ENCODE measurements at regions not wholly inside any gene's neighbourhood (a gene's known extent, or its start where the extent isn't known, plus 50 kb on each side); places are given as distances from the start of the nearest gene placed in this dataset.

DNA sequence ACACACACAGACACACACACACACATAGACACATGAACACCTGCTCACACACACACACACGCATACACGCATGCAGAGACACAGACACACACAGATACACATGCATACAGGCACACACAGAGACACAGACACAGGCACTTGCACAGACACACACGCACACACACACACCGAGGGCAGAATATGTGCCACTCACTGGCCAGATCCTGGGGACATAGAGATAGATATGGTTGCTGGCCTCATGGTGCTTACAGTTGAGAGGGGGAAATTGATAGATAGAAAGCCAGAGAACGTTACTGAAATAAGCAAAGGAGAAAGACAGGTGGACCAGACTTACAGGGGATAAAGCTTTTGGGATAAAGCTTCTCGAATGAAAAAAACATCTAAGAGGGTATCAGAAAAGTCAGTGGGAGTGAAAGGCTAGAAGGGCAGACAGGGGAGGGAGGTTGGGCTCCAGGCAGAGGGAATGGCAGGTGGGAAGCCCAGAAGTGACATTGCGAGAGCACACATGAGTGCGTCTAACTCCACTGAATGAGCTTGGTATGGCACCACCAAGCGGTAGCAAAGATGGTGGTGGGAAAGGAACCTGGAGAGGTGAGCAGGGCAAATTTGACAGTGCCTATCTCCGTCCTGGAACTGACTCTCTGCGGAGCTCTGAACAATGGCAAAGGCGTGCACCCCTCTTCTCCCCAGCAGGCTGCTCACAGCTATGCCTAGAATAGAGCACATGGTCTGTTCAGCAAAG is 390.1 kb upstream of the TRIB2 start (continued):
- TF ChIP-seq, protein P1, sequence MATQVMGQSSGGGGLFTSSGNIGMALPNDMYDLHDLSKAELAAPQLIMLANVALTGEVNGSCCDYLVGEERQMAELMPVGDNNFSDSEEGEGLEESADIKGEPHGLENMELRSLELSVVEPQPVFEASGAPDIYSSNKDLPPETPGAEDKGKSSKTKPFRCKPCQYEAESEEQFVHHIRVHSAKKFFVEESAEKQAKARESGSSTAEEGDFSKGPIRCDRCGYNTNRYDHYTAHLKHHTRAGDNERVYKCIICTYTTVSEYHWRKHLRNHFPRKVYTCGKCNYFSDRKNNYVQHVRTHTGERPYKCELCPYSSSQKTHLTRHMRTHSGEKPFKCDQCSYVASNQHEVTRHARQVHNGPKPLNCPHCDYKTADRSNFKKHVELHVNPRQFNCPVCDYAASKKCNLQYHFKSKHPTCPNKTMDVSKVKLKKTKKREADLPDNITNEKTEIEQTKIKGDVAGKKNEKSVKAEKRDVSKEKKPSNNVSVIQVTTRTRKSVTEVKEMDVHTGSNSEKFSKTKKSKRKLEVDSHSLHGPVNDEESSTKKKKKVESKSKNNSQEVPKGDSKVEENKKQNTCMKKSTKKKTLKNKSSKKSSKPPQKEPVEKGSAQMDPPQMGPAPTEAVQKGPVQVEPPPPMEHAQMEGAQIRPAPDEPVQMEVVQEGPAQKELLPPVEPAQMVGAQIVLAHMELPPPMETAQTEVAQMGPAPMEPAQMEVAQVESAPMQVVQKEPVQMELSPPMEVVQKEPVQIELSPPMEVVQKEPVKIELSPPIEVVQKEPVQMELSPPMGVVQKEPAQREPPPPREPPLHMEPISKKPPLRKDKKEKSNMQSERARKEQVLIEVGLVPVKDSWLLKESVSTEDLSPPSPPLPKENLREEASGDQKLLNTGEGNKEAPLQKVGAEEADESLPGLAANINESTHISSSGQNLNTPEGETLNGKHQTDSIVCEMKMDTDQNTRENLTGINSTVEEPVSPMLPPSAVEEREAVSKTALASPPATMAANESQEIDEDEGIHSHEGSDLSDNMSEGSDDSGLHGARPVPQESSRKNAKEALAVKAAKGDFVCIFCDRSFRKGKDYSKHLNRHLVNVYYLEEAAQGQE (IDR thresholded peaks at IDR 0.05; ENCODE audit: low read depth) = no peak
- no peak for TF ChIP-seq SP1 (IDR thresholded peaks at IDR 0.05; ENCODE audit: low read depth)
- no peak for TF ChIP-seq CBX3 (IDR thresholded peaks at IDR 0.05; ENCODE audit: low read depth)
- TF ChIP-seq ZNF274 (IDR thresholded peaks at IDR 0.05; ENCODE audit: low read depth, low read length) = no peak
- TF ChIP-seq EZH2 (IDR thresholded peaks at IDR 0.05) = no peak

DNA sequence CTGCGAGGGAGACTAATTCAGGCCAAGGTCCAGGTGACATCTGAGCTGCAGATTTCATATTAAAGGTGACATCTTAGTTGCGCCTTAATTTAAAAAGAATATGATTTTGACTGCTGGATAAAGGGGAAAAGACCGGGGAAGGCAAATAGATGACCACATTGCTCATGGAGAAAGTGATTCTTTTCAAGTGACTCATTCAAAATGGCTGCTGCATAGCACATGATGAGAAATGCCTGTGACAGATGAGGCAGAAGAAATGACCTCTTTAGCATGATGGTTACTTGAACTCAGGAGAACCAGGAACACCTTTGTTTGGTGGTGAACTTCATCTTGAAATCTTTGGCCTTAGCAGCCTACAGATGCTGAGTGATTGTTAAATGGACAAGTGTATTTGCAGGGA is 385.8 kb upstream of the TRIB2 start:
- DNase-seq (ENCODE audit: low read depth, low spot score) = no peak
- Histone ChIP-seq H3K9me2 (ENCODE audit: insufficient read depth) (no peaks in the 10 kb centered on the region), H3K9me3 (ENCODE audit: control insufficient read depth in 1 of 2, insufficient read depth in 1 of 2, low read depth in 1 of 2, low read length in 2 of 2) (no peaks in the 10 kb centered on the region), H3K27ac (ENCODE audit: low read depth, low read length) (no peak overlapping the region), H3K79me2 (ENCODE audit: insufficient read depth, low read length) (no peaks in the 10 kb centered on the region), H3K4me3 (replicated peaks in 1 of 2; ENCODE audit: low read depth in 1 of 2, low read length in 2 of 2) (no peak overlapping the region), H2AFZ (ENCODE audit: low read depth, low read length, poor library complexity, severe bottlenecking) (no peak overlapping the region), H3K36me3 (ENCODE audit: control insufficient read depth in 1 of 2, insufficient read depth in 2 of 2, low read length in 2 of 2) (no peaks in the 10 kb centered on the region), H3K27me3 (ENCODE audit: insufficient read depth, low read length) (peaks cover 5% of the 10 kb centered on the region; the same call in 1 of the 2 replicates), H3K4me1 (ENCODE audit: control insufficient read depth in 1 of 2, insufficient read depth in 2 of 2, low read length in 2 of 2) (peaks cover 0 to 2% of the 10 kb centered on the region in 2 experiments; a peak in 1 of 4 replicates), H4K20me1 (ENCODE audit: insufficient read depth) (no peaks in the 10 kb centered on the region), H3K4me2 (ENCODE audit: low read length) (no peak overlapping the region), H3K9ac (ENCODE audit: low read length) (no peak overlapping the region)
- CTCF ChIA-PET = no interaction called here
- no peak for ATAC-seq
- intact Hi-C loops (cut with micrococcal nuclease) = no loop called here
- RAD21 ChIA-PET (ENCODE audit: low non-redundant PET in 1 of 2, low total read pairs in 2 of 2, uncharacterized antibody in 2 of 2, unreplicated experiment in 2 of 2) = no interaction called here
- no TSS peak for BruUV-seq (replicated peaks)
- POLR2A ChIA-PET = no interaction called here
- TF ChIP-seq EZH2phosphoT487 (IDR thresholded peaks at IDR 0.05; ENCODE audit: borderline replicate concordance) (no peak), EZH2 (IDR thresholded peaks at IDR 0.05) (no peak), SRF (IDR thresholded peaks at IDR 0.05; ENCODE audit: low read depth) (no peak)
- TF ChIP-seq, protein P2, sequence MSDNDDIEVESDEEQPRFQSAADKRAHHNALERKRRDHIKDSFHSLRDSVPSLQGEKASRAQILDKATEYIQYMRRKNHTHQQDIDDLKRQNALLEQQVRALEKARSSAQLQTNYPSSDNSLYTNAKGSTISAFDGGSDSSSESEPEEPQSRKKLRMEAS (IDR thresholded peaks at IDR 0.05) = 0 out of 2 replicates have a peak, but pooled peaks have one; percentile 13
